HG02943 (cell line): ENCODE measurements at regions not wholly inside any gene's neighbourhood (a gene's known extent, or its start where the extent isn't known, plus 50 kb on each side); places are given as distances from the start of the nearest gene placed in this dataset.

Source experiments
- ATAC-seq: cut with Tn5 transposase; IDR thresholded peaks from one replicate; pipeline ENCODE4 v1.9.1; 2021; ENCODE audit warnings: mild to moderate bottlenecking, low read depth, moderate library complexity; ENCODE audit not compliant: unreplicated experiment

DNA sequence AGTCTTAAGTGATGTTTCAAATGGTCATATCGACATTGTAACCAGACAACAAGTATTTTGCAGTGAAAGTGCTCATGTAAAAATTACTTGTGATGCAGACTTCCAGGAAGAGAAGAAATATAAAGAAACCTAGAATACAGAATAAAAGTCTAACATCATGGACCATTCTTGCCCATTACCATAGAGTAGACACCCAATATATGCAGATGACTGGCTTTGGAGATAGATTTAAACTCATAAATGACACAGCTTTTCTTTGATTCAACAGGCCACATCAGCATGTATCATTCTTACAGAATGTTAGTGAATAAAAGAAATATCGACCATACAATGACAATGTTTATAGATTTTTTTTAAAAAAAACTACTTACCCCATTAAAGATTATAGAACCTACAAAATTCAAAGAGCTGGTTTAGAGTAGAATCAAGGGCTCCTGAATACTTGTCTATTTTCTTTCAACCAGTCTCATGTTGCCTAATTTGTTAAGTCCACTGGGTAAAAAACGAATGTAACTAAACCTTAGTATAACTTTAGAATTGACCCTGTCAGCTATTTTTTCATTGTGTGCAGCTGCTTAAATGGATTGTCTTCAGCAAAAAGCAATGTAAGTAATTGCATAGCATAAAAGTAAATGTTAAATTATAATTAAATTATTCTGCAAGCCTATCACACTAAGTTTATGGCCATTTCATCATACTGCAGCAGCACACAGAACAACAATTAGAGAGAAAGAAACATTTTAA lies 268.7 kb upstream of the AGTR1 start:
- ATAC-seq, result no peak

- ATAC-seq, result no peak
These were observed 264.0 kb upstream of the AGTR1 start for GRCh38 chr3:148433665-148434064.

DNA sequence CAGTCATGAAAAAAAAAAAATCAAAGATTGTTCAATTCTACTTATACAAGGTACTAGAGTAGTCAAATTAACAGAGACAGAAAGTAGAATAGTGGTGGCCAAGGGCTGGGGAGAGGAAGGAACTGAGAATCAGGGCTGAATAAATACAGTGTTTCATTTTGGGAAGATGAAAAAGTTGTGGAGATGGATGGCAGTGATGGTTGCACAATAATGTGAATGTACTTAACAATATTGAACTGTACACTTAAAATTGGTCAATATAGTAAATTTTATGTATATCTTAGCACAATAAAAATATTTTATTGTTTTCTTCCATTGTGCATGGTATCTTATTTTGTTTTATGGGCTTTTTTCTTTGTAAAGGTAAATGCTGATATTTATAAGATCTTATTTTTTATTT lies 262.2 kb upstream of the AGTR1 start:
- no peak for ATAC-seq

- ATAC-seq, result no peak
These were observed 258.4 kb upstream of the AGTR1 start for GRCh38 chr3:148439254-148439822.

DNA sequence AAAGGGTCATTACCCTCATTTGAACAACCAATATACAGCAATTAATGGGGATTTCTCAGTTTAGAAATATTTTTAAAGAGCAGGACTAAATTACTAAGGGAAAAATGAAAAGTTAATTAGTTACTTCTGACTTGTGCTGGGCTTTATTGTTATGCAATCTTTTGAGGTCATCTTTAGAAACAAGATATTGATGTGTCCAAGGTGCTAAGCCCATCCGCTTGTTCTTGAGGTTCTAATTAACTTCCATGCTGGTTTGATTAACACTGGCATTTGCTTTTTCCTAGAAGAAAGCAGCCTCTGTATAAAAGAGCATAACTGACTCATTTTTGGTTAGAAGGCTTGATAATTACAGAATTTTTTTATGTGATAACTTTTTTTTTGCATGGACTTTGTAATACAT lies 256.5 kb upstream of the AGTR1 start:
- no peak for ATAC-seq

DNA sequence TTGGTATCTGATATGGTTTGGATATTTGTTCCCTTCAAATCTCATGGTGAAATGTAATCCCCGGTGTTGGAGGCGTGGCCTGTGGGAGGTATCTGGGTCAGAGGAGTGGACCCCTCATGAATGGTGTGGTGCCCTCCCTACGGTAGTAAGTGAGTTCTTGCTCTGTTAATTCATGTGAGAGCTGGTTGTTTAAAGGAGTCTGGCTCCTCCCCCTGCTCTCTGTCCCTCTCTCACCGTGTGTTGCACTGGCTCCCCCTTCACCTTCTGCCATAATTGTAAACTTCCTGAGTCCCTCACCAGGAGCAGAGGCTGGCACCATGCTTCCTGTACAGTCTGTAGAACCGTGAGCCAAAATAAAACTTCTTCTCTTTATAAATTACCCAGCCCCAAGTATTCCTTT lies 246.9 kb upstream of the AGTR1 start:
- no peak for ATAC-seq

GRCh38 chr3:148451969-148452368 lies 245.7 kb upstream of the AGTR1 start:
- no peak for ATAC-seq

DNA sequence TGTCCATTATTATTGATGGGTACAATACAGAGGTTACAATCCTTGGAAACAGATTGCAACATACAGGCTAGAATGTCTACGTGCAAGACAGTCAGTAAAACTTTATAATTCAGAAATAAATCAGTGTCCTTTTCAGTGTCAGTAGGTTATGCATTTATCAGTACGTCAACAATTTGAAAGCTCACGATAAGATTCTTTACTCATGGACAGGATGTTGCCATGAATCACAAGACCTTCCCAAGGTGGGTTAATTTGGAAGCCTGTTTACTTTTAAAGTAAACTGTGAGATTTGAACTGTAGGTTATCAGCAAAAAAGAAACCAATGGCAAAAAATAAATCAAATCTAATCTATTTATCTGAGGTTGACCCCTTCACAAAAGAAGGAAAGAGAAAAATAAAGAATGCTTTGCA lies 243.9 kb upstream of the AGTR1 start:
- no peak for ATAC-seq

- ATAC-seq, result no peak
These were observed 242.6 kb upstream of the AGTR1 start for GRCh38 chr3:148455098-148455497.

- no peak for ATAC-seq
These were observed 239.8 kb upstream of the AGTR1 start for GRCh38 chr3:148457886-148458285.

DNA sequence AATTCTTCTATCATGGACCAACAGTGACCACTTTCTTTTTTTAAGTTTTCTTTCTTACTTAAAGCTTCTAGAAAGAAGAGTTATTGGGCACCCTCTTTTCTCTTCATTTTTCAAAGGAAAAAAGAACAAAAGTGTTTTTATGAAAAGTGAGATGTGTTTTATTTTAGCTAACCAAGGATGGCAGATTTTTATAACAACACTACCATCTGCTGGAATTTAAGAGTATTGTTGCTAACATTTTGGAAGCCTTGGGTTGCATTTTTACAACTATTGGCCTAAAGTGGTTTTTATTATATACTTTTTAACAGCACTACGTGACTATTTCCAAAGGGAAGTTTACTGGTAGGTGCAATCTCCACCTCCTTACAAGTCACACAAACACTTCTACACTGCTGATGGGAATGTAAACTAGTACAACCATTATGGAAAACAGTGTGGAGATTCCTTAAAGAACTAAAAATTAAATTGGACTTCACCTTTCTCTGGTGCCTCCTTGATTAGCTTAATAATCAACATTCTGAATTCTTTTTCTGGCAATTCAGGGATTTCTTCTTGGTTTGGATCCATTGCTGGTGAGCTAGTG lies 237.7 kb upstream of the AGTR1 start:
- ATAC-seq, result no peak

DNA sequence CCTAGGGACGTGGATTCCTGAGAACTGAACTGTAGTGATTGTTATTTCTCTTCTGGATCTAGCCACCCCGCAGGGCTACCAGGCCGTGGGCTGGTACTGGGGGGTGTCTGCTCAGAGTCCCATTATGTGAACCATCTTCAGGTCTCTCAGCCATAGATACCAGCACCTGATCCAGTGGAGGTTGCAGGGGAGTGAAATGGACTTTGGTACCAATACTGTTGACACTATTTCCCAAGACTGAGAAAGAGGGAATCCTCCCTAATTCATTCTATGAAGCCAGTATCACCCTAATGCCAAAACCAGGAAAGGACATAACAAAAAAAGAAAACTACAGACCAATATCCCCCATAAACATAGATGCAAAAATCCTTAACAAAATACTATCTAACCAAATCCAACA lies 237.0 kb upstream of the AGTR1 start:
- no peak for ATAC-seq

DNA sequence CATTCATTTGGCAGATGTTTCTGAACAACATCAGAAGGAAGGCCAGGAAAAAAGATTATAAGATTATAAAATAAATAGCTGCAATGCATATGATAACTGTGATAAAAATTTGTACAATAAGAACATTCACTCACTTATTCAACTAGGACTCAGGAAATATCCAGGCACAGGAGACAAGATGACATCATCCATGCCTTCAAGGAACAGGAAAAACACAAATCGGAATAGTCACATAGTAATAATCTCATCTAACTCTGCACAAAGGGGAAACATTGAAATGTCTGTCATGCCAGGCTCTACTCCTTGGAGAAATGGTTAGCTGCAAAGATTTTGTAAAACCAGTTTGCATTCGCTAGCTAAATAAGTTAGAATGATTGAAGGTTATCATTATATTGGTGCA lies 233.5 kb upstream of the AGTR1 start:
- no peak for ATAC-seq

DNA sequence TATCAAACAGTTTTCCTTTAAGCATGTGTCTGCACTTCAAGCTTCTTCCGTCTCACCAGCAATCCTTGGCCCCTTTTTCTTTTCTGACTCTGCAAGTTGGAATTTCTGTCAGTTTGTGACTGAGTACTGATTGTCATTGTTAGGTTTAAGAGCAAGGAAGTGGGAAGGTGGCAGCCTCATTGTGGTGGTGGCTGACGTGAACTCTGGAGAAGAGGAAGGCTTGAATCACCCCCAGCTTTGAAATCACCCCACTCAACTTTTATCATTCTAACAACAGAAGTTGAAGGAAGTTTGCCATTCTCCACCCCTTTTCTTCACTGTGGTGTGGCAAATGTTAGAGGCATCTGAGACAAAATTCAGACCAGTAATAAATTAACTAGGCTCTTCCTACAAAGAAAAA lies 231.6 kb upstream of the AGTR1 start:
- ATAC-seq, result no peak

- ATAC-seq, result no peak
These were observed 230.5 kb upstream of the AGTR1 start for GRCh38 chr3:148466980-148467740.

GRCh38 chr3:148477375-148477774 lies 220.3 kb upstream of the AGTR1 start:
- ATAC-seq, result no peak

DNA sequence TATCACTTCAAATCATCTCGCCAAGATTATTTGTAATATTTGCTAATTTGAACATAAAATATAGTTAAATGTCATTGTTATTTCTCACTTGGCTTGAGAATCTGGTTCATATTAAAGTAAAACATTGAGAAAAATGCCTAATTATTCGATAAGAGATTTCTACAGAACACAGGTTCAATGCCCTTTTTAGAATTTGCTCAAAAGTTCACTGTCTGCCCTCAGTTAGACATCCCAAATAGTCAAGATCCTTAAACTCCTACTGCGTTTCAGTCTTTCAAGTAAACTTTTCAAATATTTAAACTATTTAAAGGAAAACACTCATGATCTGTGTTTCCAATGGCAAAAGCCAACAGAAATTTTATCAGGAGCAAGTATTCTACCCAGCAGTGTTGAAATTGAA lies 204.1 kb upstream of the AGTR1 start:
- ATAC-seq, result no peak

GRCh38 chr3:148494451-148494850 lies 203.3 kb upstream of the AGTR1 start:
- ATAC-seq, result no peak

DNA sequence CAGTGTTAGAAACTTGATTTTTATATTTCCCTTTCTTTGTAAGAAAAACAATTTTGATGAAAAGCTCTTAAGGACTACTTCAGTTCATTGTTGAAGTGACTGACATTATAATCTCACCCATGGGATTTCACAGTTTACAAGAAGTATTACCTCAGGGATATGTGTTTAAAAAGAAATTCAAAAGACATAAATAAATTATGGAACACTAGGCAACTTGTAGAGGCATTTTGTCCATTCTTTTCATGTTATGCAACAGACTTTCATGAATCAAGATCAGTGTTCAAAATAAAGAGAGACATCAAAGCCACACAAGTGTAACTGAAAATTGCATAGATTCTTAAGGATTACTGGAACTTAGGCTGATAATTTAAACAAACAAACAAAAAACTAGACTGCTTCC lies 196.8 kb upstream of the AGTR1 start:
- no peak for ATAC-seq

GRCh38 chr3:148510116-148510515 lies 187.6 kb upstream of the AGTR1 start:
- ATAC-seq, result no peak

GRCh38 chr3:148510561-148510960 lies 187.1 kb upstream of the AGTR1 start:
- ATAC-seq, result no peak
